IPS DF 19.7 (cell line): ENCODE measurements at regions not wholly inside any gene's neighbourhood (a gene's known extent, or its start where the extent isn't known, plus 50 kb on each side); places are given as distances from the start of the nearest gene placed in this dataset.
"Not testable (repeated sequence)": the region's sequence is repeated elsewhere in the genome, so short reads cannot be mapped to it uniquely, and the experiment has no call there.

Experiments used
- DNase-seq: peaks from one replicate; pipeline ENCODE4 v3.0.0-alpha.2; 2013; ENCODE audit warnings: low read depth, low spot score

DNA sequence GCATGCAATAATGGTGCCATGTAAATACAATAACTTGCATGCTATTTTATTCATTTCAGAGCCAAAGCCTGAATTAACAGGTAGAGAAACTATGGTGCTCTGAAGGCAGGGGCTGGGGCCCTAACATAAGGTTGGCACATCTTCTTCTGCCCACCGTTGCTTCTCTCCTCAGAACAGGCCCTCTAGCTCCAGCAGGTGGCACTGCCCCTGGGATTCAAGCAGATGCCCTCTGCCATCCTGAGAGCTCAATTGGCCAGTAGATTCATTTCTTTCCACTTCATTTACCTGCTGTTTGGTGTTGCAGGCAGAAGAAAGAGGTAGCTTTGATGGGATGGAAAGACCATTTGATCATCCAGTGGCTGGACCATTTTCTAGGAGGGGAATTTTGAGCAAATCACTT, 130.5 kb downstream of the FOXB1 start:
- DNase-seq: no peak

DNA sequence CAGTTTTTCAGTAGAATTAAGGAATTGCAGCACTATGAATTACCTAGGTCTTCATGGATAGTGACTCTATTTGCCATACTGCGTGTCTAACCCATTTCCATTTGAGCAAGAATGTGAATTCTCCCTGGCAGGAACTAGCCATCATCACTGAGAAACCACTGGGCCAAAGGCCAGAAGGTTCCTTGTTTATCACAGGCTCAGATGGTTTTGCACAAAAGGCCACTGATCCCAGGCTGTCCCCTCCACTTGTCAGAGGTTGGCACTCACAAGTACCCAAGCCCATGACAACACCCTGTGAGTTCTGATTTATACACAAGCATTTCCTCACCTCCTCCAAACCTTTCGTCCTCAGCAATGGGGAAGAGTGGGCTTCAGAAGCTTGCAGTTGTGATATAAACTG, 131.8 kb downstream of the FOXB1 start:
- no peak for DNase-seq

DNA sequence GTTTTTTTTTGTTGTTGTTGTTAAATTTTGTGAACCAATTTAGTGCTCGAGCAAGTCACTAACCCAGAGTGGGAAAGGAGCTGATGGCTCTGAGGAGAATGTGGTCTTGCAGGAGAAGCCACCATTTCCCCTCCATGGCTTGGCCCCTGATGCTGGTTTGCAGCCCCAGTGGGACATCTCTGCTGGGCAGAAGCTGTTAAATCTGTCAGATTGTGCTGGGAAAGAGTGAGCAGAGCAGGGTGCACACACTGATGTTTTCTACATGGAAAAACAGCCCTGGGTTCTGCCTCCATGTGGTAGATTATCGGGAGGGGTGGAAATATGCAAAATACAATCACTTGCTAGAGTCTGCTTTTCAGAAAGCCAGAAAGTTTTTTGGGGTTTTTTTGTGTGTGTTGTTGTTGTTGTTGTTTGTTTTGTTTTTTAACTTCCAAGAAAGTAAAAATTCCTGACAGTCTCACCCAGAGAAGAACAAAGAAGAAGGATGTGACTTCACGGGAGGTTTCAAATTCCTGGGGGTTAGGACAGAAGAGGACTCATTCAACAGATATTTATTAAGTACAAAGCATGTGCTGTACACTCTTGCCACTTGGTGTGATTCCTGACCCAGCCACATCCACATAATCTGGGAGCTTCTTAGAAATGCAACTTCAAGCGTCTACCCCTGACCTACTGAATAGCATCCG, 133.7 kb downstream of the FOXB1 start:
- DNase-seq: no peak

DNA sequence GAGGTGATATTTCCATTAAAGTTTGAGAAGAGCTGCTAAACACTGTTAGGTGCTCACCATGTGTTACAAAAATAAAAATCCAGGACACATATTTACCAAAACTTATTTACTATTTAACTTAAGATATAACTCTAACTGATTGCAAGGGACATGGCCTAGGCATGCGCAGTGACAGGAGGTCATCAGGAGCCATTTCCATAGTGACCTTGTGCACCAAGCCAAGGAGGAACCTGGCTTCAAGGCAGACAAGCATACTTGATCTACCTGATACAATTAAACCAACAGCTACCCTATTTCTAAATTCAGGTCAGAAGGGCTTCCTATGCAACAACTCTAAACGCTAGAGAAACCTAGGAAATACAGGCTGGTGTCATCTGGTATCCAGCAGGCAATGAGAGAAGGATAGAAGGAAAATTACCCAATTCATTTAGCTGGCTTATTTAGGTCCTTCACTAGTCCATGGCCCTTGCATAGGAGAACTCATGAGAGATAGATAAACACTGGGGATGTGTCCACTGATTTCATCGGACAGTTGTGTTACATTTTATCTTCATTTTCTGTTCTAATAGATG, 134.4 kb downstream of the FOXB1 start:
- no peak for DNase-seq

DNA sequence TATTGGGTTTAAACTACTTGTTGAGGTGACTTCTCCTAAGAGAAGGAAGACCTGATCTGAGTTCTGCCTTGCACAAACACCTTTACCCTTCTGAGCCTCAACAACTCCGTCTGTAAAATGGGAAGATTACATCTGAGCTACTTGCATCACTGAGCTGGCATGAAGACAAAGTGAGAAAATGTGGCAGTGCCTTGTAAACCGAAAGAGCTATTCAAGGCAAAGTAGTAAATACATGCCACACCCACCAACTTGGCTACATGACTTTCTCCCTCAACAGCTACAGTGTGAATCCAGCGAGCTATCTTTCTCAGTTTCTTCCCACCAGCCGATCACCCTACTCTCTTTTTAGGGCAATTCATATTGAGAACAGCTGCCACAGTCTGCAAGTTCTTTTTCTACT, 148.3 kb downstream of the FOXB1 start:
- no peak for DNase-seq

DNA sequence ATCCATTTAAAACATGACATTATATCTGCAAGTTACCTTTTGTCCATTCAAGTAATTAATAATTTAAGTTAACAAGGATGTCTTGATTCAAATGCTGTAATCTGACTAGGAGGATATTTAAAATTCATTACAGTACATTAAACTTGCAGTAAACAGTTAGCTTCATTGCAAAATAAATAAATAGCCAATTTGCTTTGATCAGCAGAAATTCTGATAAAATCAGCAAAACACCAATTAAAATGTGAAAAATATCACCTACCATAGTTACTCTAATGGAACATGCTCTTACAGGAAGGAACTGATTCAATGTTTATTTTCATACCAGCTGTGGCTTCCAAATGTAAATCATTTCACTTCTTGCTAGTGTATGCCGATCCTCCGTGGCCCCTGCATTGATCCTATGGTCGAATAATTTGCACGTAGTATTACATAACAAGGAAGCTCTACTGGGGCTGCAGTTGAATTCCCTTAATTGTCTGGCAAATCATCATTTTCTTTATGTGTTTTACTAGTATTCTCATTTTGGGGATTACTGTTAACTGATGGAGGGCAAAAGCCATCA, 150.7 kb downstream of the FOXB1 start:
- no peak for DNase-seq

DNA sequence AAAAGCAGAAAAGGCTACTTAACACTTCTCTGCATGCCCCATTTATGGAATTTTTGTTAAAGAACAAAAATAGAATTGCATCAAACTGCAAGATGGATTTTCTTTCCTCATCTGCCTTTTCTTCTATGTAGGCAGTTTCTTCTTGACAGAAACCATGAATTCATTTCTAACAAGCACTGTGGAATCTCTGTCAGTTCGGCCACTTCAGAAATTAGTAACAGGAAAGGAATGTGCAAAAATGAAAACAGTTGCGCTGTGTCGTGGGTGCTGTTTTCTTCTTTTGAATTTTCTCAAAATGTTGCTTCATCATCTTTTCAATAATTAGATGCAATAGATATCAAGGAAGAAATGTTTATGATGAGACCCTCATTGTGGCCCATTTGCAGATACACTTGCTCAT, 151.6 kb downstream of the FOXB1 start:
- no peak for DNase-seq

DNA sequence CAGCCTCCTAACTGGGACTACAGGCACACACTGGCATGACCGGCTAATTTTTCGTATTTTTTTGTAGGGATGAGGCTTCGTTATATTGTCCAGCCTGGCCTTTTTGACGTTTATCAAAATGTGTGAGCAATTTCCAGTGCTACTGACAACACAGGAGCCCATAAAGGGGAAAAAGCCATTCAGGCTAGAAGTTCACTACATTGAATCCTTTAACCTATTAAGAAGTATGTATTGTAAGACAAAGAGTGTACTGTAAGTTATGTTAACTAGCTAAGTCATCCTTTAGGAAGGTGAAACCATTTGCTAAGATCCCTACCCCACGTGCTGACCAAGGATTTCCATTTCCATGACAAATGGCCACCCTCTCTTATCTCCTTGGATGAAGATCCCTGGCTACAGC, 156.8 kb downstream of the FOXB1 start:
- no peak for DNase-seq

DNA sequence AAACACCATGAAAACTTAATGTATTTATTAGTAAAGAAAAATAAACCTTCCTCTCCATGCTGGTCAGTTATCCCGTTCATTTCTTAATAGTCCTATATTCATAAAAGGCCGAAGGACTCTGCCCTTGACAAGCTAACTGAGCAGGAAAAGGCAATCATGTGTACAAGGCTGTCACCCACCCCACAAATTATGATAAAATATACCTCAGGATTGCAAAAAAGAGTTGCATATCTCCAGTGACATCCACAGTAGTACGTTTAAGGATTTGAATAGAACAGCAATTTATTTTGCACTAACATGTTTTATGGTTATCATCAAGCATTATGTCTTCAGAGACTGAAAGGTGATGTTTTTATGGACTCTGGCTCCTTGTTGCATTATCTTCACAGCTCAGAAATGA, 157.6 kb downstream of the FOXB1 start:
- DNase-seq: no peak

DNA sequence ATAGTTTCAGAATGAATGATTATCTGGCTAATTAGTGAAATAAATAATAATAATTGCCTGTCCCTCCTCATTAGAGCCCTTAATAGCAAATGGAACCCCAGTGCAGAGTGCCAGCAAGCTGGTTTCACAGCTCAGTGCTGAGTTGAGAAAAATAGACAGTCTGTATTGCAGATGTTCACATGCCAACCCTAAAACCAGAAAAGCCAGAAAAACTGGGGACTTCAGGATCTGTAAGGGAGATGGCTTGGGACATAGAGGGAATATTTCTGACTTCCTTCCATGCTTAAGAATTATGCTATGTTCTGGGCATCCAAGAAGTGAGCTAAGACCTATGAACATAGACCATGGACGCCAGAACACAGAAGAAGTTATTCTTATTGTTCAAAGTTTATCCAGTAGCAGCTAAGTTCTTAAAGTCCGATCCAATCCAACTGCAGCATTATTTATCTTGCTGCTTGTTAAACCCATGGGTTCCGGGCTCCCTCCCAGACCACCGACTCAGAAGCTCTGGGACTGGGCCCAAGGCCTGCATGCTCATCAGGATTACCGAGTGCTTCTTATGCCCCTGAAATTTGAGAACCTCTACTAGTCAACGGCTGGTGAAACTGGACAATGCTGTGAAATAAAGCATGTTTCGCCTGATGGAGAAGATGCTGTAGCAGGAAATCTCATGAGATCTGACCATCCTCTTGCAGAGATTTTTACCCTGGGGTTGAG, 158.3 kb downstream of the FOXB1 start:
- DNase-seq: no peak

DNA sequence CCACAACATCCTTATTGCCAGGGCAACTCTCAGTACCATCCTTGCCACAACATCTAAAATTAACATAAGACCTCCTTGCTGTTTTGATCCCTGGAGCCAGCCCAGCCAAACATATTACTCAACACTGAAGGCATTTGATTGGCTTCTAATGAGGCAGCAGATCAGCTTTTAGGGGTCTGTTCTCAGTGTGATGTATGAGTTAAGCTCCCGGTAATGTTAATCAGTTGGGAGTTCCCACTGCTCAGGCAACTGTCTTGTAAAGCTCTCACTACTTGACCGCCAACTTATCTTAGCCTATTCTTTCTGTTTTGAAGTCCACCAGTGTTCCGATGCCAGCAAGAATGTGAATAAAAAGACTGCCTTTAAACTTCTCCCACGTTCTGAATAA, 158.9 kb downstream of the FOXB1 start:
- DNase-seq: no peak

DNA sequence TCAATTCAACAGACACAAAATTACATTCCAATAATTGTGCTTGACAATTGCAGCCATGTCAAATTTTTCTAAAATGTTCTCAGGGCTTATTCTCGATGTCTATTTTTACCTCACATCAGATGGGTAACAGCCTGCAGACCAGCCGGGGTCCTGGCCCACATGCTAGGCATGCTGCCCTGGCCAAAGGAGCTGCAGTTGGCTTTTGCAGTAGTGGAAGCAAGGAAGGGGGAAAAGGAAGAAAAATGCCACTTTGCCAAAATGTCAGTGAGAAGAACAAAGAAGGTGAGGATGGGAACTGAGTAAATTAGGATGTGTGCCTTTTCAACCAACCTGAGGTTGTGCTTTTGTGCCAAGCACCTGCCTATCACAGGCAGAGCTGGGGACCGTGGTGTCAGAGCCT, 161.0 kb downstream of the FOXB1 start:
- DNase-seq: no peak

DNA sequence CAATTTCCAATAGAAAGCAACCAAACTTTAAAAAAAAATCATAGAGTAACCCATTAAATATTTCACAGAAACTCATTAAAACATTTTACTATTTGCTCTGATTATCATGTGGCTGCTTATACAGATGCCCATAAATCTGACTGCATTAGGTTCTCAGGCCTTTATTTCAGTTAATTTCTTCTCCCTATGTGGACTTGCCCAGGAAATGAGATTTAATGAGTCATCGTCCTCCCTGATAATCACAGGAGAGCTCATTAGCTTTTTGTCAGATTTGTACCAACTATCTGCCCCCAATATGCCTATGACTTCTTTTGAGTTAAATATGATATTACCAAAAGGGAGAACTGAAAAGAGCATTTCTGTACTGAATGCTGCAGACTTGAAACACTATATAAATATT, 168.0 kb downstream of the FOXB1 start:
- DNase-seq: no peak

DNA sequence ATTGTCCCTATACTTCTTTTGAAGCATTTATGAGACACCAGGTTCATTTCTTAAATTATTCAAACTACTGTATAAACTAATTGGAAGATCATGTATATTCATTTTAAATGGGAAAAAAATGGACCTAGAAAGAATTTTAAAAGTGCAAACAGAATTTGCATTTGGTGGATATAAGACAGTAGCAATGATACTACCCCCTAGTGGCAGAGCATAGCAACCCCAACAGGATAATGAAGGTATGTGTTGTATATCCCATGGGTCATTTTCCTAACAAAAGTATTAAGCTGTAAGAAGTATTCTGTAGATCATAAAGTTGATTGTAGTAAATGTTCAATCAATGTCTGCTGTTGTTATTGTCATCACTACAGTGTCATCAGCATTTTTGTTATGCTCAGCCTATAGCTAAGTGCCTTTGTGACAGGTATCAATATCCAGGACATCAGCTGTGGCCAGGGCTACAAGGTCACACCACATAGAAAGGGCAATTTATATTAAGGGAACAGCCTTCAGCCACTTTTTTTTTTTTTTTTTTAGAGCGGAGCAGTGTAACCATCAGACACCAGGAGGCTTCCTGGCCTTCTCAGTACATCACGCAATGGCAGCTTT, 175.8 kb downstream of the FOXB1 start:
- peak; percentile 9 for DNase-seq

DNA sequence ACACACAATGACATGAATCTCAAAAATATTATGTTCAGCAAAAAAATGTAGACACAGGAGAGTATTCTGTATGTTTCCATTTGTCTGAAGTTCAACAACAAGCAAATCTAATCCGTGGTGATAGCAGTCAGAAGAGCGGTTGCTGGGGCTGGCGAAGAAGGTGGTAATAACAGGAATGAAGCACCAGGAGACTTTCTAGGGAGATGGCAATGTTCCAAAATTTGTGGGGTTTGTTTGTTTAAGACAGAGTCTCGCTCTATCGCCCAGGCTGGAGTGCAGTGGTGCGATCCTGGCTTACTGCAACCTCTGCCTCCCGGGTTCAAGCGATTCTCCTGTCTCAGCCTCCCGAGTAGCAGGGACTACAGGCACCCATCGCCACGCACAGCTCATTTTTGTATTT, 177.8 kb downstream of the FOXB1 start:
- DNase-seq: not testable (repeated sequence)

DNA sequence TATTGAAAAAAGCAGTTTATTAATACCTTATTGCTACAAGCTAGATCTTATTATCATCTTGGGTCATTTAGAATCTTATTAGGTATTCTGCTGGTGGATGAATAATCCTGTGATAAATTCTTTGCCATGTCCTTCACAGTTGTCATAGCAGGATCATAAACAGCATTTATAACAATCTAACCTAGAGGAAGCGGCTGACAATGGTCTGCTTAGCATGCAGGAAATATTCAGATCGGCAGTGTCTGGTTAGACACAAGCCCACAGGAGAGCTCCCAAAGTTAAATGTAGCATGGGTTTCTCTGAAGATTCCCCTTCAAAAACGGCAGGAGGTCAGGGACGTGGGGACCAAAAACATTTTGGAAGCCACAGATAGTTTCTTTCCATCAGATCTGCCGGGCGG, 179.3 kb downstream of the FOXB1 start:
- no peak for DNase-seq

DNA sequence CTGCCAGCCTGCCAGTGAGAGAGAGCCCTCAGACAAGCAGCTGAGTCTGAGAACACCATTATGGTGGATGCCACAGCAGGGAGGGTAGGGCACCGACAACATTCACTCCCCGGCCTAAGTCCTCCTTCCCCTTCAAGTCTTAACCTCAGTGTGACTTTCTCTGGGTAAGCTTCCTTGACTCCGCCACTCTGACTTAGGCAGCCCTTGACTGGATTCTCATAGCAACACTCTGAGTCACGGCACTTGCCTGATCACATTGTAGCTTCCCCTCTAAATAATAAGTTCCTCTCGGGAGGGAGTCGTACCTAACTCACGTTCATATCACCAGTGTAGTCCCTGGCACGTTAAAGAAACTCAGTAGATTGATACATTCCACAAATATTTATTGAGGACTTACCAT, 180.5 kb downstream of the FOXB1 start:
- DNase-seq: no peak

DNA sequence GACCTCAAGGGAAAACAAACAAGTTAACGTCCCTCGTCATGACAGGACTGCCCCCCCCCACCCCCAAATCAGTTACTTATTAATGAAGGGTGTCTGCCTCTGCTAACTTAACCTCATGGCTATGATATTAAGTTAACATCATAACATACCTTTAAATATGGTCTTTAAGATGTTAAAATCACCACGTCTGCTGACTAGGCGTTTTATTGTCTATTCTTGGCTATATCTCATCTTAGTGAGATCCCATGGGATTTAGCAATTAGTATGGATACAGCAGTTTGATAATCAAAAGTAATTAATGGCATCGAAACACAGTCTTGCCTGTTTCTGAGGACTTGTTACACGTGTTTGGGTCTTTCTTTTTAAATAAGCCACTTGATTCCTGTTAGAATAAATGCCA, 186.9 kb downstream of the FOXB1 start:
- DNase-seq: no peak

DNA sequence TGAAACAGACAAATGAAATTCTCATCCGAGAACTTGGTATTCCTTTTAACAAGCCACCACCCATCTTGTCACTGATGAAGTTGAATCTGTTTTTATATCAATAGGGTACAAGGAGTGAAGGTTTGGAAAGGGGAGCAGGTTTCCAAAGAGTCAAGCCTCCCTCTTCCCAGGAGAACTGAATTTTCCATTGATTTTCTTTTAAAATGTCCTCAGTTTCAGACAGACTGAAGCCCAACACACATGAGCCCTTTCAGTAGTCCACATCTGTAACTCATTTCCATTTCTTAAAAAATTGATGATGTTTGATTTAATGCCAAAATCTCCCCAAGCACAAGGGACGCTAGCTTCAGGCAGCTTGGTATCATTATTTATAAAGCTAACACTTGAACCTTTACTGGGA, 187.7 kb downstream of the FOXB1 start:
- DNase-seq: no peak

DNA sequence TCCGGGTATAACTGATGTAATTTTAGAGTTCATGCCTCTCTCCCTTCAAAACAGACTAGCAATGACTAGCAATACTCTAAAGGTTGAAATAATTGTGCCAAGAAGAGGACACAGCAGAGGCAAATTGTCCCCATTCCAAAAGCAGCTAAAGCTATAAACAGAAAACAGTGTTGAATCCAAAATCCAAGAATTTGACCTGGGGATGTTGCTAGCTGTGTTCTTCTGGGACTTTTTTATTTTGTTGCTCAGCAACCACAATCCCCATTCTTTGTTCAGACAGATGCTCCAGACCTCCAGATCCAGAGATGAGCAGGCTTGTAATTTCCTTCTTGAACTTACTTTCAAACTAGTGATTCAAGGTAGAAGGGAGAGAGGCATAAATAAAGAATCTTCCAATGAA, 191.5 kb downstream of the FOXB1 start:
- DNase-seq: no peak

DNA sequence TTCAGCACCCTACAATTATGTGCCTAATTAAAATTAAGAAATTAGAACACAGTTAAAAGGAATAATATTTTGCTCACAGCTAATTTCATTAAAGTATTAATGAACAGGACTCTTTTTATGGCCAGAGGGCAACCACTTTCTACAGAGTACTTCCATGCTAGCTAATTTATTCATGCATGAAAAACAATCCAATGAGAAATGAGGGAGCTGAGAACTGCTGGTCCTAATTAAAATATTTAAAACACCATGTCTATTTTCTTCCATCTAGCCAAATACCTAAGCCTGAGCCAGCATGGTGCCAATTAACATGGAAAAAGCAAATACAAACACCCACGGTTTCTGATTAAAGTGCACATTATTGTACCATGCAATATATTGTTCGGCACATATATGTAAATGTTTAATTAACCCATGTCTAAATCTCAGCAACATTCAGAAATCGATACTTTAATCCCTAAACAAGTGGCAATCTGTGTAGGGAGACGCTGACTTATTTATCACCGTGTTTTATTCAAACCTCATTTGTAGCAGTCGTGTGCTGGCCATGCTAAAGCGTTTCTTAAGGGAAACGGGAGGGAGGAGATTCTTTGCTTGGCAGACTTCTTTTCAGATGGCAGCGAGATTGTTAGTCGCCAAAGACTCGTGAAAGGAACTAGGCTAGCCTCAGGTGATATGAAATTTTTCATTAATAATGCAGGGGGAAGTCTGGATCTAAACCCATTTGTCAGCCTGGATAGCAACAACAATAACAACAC, 193.5 kb downstream of the ANXA2 start:
- no peak for DNase-seq

DNA sequence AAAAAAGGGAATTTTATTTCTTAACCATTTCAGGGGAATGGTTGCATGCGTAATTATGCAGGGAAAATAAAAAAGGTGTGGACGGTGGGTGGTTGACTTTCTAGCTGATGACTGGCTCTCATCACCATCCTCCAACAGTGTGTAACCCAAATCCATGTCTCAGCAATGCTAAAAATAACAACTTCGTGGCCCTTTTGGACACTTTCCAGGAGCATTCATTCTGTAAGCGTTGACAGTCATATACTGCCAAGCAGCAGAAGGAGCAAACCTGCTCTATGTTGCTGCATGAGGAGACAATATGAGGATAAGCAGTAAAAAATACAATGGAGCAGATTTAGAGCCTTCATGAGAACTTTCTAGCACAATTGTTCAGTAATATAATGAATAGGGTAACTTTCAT, 189.1 kb downstream of the ANXA2 start:
- no peak for DNase-seq
